Psoas muscle (tissue), 7 donors: ENCODE measurements at regions not wholly inside any gene's neighbourhood (a gene's known extent, or its start where the extent isn't known, plus 50 kb on each side); places are given as distances from the start of the nearest gene placed in this dataset.

Experiments
- ATAC-seq, 4 donors: fragments of 200-7000 bp; cut with Tn5 transposase; one replicate each; pipeline ENCODE4 v1.9.1; 2020; ENCODE audit warnings: moderate library complexity in 3 of 4, mild to moderate bottlenecking in 2 of 4
- DNase-seq, 2 donors: peaks; one replicate each; pipeline ENCODE4 v3.0.0-alpha.2; 2020
- H3K27ac ChIP-seq: fragments of 200-600 bp; one replicate; pipeline ENCODE4 v1.8.0; 2022
- H3K27me3 ChIP-seq, 3 donors: fragments of 200-600 bp in 1 of 3; one replicate each; pipeline versions ENCODE4 v1.6.1 to v1.8.0; 2013 to 2022; ENCODE audit warnings: low read length in 2 of 3, mild to moderate bottlenecking in 2 of 3, moderate library complexity in 1 of 3; ENCODE audit not compliant: insufficient read depth in 3 of 3
- H3K36me3 ChIP-seq, 2 donors: fragments of 200-600 bp in 1 of 2; one replicate each; pipeline versions ENCODE4 v1.6.1 to v1.8.0; 2013 to 2022; ENCODE audit warnings: low read depth in 1 of 2, mild to moderate bottlenecking in 1 of 2, moderate library complexity in 1 of 2; ENCODE audit not compliant: insufficient read depth in 1 of 2
- H3K4me1 ChIP-seq: fragments of 200-600 bp; one replicate; pipeline ENCODE4 v1.8.0; 2022
- H3K4me3 ChIP-seq: fragments of 200-600 bp; one replicate; pipeline ENCODE4 v1.8.0; 2022; ENCODE audit warnings: mild to moderate bottlenecking
- H3K9me3 ChIP-seq: fragments of 200-600 bp; one replicate; pipeline ENCODE4 v1.8.0; 2022
- WGBS, 3 donors: extraction: QIAGEN DNeasy Blood & Tissue Kit; methylation state at CpG; one replicate each; pipeline versions ENCODE4 v1.1.6 to v1.1.7; 2013; 5-methylcytosine and 5-hydroxymethylcytosine counted together
- intact Hi-C, 2 donors: fragments of 100-400 bp; cut with DNase I; formaldehyde crosslinking; loops; one replicate each; pipeline versions ENCODE4 v1.11.0 to v1.14.2; 2022
- TF ChIP-seq, protein P1 (sequence below): fragments of 200-600 bp; IDR thresholded peaks from one replicate; pipeline ENCODE4 v1.8.0; 2022; ENCODE audit warnings: antibody characterized with exemption
- donor health status: healthy with polysubstance abuse.
- donor health status: DM: no; HTN: no; CAD: no; lungs with moderate emphysema.
- donor health status: Bipolar disorder and iron deficiency.
- donor health status: healthy.
- donor health status: DM: yes; HTN: yes; CAD: no.
- donor health status: DM: no; HTN: no; CAD: no.
- donor health status: DM: yes; HTN: yes; CAD: no.

DNA sequence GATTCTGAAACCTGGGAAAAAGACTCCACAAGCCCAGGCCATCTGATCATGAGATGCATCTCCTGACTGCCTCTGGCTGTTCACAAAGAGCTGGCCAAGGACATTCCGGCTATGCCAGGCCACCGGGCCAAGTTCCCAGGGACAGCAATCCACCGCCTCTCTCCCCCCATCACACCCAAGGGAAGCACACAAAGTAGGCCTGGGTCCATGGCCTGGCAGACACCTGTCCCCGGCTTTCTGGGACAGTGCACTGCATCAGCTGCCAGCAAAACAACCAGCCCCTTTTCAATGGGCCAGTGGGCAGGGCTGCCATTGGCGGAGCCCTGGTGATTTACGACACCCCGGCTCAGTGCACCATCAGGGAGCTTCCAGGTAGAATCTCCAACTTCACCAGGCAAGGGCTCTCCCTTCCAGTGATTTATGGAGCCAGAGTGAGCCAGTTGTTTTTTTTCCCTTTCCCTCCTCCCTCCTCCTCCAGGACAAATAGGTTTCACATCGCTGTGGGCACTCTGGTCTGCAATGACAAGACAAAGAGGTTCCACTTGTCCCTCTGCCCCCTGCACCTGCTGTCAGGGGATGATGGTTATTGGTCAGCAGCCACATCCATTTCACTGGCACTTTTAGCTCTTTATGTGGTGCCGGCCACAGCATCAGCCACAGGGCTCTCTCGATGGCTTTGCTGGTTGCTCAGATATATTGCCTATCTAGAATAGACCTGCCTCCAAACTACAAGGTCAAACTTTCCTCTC lies 149.6 kb downstream of the SLC38A6 start:
- TF ChIP-seq, protein P1, sequence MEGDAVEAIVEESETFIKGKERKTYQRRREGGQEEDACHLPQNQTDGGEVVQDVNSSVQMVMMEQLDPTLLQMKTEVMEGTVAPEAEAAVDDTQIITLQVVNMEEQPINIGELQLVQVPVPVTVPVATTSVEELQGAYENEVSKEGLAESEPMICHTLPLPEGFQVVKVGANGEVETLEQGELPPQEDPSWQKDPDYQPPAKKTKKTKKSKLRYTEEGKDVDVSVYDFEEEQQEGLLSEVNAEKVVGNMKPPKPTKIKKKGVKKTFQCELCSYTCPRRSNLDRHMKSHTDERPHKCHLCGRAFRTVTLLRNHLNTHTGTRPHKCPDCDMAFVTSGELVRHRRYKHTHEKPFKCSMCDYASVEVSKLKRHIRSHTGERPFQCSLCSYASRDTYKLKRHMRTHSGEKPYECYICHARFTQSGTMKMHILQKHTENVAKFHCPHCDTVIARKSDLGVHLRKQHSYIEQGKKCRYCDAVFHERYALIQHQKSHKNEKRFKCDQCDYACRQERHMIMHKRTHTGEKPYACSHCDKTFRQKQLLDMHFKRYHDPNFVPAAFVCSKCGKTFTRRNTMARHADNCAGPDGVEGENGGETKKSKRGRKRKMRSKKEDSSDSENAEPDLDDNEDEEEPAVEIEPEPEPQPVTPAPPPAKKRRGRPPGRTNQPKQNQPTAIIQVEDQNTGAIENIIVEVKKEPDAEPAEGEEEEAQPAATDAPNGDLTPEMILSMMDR = no peak
- intact Hi-C loops = loop anchor here in 1 of 2 donors (2.0 to 5.0 kb wide), 2 partner anchors 14 to 478 kb away; no protein-coding TSS in a partner anchor
- Histone ChIP-seq H3K27me3 (no peaks in the 10 kb centered on the region), H3K36me3 (no peaks in the 10 kb centered on the region), H3K27ac (peak overlapping the region; percentile 97), H3K4me1 (peaks cover 53% of the 10 kb centered on the region), H3K4me3 (peak overlapping the region; percentile 5), H3K9me3 (no peaks in the 10 kb centered on the region)
- WGBS, 3 donors = 28 to 35% (median 29%) methylated on average over 10 of the region's 10 CpGs
- peak; percentile 80 to 87 (median 82) for ATAC-seq
- peak; percentile 83 to 97 for DNase-seq

GRCh38 chr14:61129168-61129745 lies 148.2 kb downstream of the SLC38A6 start:
- TF ChIP-seq, protein P1 = no peak
- no peak for DNase-seq

DNA sequence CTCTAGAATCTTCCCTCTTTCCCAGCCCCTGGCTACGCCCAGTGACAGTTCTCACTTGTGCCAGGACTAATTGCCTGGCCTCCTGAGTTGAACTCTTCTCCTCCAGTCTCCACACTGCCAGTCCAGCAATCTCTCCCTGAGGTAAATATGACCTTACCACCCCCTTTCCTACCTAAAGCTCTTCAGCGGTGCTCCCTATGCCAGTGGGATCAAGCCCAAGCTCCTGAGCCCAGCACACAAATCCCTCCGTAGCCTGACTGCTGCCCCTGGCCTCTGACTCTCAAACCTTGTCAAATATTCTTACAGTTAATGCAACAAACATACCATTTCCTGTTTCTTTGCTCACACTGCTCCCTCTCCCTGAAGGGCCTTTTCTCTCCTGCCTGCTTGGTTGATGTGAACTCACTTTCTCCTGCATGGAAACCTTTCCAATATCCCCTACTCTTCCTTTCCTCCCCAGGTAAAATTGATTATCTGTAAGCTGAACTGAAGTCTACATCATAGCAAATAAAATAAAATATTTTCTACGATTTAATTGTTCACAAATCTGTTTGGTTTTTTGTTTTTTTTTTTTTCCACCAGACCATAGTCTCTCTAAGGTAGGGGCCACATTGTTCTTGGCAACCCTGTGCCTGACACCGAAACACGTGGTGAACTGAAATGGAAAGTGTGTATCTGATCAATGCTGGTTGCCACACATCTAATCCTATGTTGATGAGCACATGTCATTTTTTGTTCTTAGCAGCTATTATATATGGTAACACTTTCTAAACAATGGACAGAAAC lies 147.5 kb downstream of the SLC38A6 start:
- no peak for DNase-seq
- Histone ChIP-seq H3K27me3 (no peaks in the 10 kb centered on the region), H3K4me1 (peaks cover 66% of the 10 kb centered on the region), H3K27ac (peak overlapping the region; percentile 97), H3K36me3 (no peaks in the 10 kb centered on the region), H3K4me3 (no peak overlapping the region), H3K9me3 (no peaks in the 10 kb centered on the region)
- TF ChIP-seq, protein P1 = no peak
- no peak for ATAC-seq
- intact Hi-C loops = loop anchor here (5.0 to 10.0 kb wide), 3 partner anchors 116 to 484 kb away; partner anchors contain the start of genes SIX1 (in 1 of the 2) and SIX4 (in 1 of the 2)
- WGBS, 3 donors = 26 to 43% (median 30%) methylated on average over 6 of the region's 6 CpGs

More at GRCh38 chr14:61129168-61129745, 148.2 kb downstream of the SLC38A6 start:
- H3K4me1 ChIP-seq = peaks cover 64% of the 10 kb centered on the region
- ATAC-seq = no peak
- H3K4me3 ChIP-seq = no peak overlapping the region
- H3K36me3 ChIP-seq = no peaks in the 10 kb centered on the region
- 29 to 42% (median 37%) methylated on average over 4 of the region's 4 CpGs for WGBS, 3 donors
- H3K9me3 ChIP-seq = no peaks in the 10 kb centered on the region
- intact Hi-C loops = loop anchor here (5.0 to 10.0 kb wide), 3 partner anchors 116 to 484 kb away; partner anchors contain the start of genes SIX1 (in 1 of the 2) and SIX4 (in 1 of the 2)
- H3K27ac ChIP-seq = peak overlapping the region; percentile 97
- H3K27me3 ChIP-seq = no peaks in the 10 kb centered on the region

GRCh38 chr14:61126603-61127498 lies 145.8 kb downstream of the SLC38A6 start:
- Histone ChIP-seq H3K27ac (peak overlapping the region; percentile 97), H3K9me3 (no peaks in the 10 kb centered on the region), H3K27me3 (no peaks in the 10 kb centered on the region), H3K4me3 (no peak overlapping the region), H3K4me1 (peaks cover 63% of the 10 kb centered on the region), H3K36me3 (no peaks in the 10 kb centered on the region)
- WGBS, 3 donors = 67 to 74% (median 69%) methylated on average over 4 of the region's 4 CpGs
- intact Hi-C loops = loop anchor here (5.0 to 10.0 kb wide), 3 partner anchors 118 to 482 kb away; partner anchors contain the start of genes SIX1 (in 1 of the 2) and SIX4 (in 1 of the 2)
- DNase-seq = peak in 1 of 2 donors; percentile 66
- ATAC-seq = peak; percentile 23 to 58 (median 38)
- TF ChIP-seq, protein P1 = no peak
